Mesendoderm (in vitro differentiated cells): ENCODE measurements at regions not wholly inside any gene's neighbourhood (a gene's known extent, or its start where the extent isn't known, plus 50 kb on each side); places are given as distances from the start of the nearest gene placed in this dataset.

ENCODE experiments used
- DNase-seq: peaks from one replicate; pipeline ENCODE4 v3.0.0; 2013
- H2AK5ac ChIP-seq: 2 replicates; pipeline ENCODE4 v1.6.1; 2013; ENCODE audit warnings: low read length, inconsistent platforms
- H2BK120ac ChIP-seq: 2 replicates; pipeline ENCODE4 v1.6.1; 2013; ENCODE audit warnings: low read depth, mild to moderate bottlenecking, low read length, moderate library complexity, mixed read lengths
- H2BK15ac ChIP-seq: replicated peaks from 2 replicates; pipeline ENCODE4 v1.6.1; 2013; ENCODE audit warnings: low read depth, mild to moderate bottlenecking, moderate library complexity
- H2BK5ac ChIP-seq: 2 replicates; pipeline ENCODE4 v1.6.1; 2013; ENCODE audit warnings: low read length, inconsistent platforms
- H3K18ac ChIP-seq: 2 replicates; pipeline ENCODE4 v1.6.1; 2013; ENCODE audit warnings: mild to moderate bottlenecking, low read length, mixed read lengths
- H3K23ac ChIP-seq: one replicate; pipeline ENCODE4 v1.6.1; 2013; ENCODE audit warnings: low read length
- H3K27ac ChIP-seq: 2 replicates; pipeline ENCODE4 v1.5.1; 2013; ENCODE audit warnings: low read depth, mild to moderate bottlenecking, inconsistent platforms, low read length, moderate library complexity
- H3K27me3 ChIP-seq: 2 replicates; pipeline ENCODE4 v1.6.1; 2013; ENCODE audit warnings: low read length, control low read depth, mild to moderate bottlenecking, inconsistent platforms; ENCODE audit not compliant: insufficient read depth, poor library complexity
- H3K36me3 ChIP-seq: 2 replicates; pipeline ENCODE4 v1.6.1; 2013; ENCODE audit warnings: low read length, inconsistent platforms; ENCODE audit not compliant: control insufficient read depth, insufficient read depth
- H3K4ac ChIP-seq: one replicate; pipeline ENCODE4 v1.6.1; 2013; ENCODE audit warnings: low read depth, mild to moderate bottlenecking, low read length, moderate library complexity
- H3K4me1 ChIP-seq: 2 replicates; pipeline ENCODE4 v1.6.1; 2013; ENCODE audit warnings: low read depth, low read length, inconsistent platforms; ENCODE audit not compliant: control insufficient read depth
- H3K4me2 ChIP-seq: 2 replicates; pipeline ENCODE4 v1.6.1; 2013; ENCODE audit warnings: low read length
- H3K4me3 ChIP-seq: 2 replicates; pipeline ENCODE4 v1.5.1; 2013; ENCODE audit warnings: mild to moderate bottlenecking, low read length
- H3K56ac ChIP-seq: one replicate; pipeline ENCODE4 v1.6.1; 2013; ENCODE audit warnings: low read length
- H3K79me1 ChIP-seq: 2 replicates; pipeline ENCODE4 v1.6.1; 2013; ENCODE audit warnings: low read length, inconsistent platforms
- H3K79me2 ChIP-seq: 2 replicates; pipeline ENCODE4 v1.6.1; 2013; ENCODE audit warnings: mild to moderate bottlenecking, low read length; ENCODE audit not compliant: control insufficient read depth, insufficient read depth
- H3K9ac ChIP-seq: 2 replicates; pipeline ENCODE4 v1.6.1; 2013; ENCODE audit warnings: low read length, inconsistent platforms
- H4K5ac ChIP-seq: one replicate; pipeline ENCODE4 v1.6.1; 2013; ENCODE audit warnings: low read length
- H4K8ac ChIP-seq: one replicate; pipeline ENCODE4 v1.6.1; 2013; ENCODE audit warnings: low read depth, mild to moderate bottlenecking, control low read depth, low read length, moderate library complexity
- WGBS: extraction: QIAGEN DNeasy Blood & Tissue Kit; methylation state at CpG from one replicate; pipeline ENCODE4 v1.1.7; 2013; ENCODE audit warnings: low lambda C conversion rate, missing lambda C conversion rate; ENCODE audit not compliant: insufficient coverage; ENCODE audit errors: extremely low coverage; 5-methylcytosine and 5-hydroxymethylcytosine counted together

GRCh38 chr10:109275960-109276359 is 647.4 kb downstream of the XPNPEP1 start:
- H3K4ac ChIP-seq: no peak overlapping the region
- H4K8ac ChIP-seq: no peak overlapping the region
- DNase-seq: no peak
- no peak overlapping the region for H2BK15ac ChIP-seq
- H3K79me1 ChIP-seq: no peaks in the 10 kb centered on the region
- H2BK5ac ChIP-seq: no peak overlapping the region
- no peak overlapping the region for H2BK120ac ChIP-seq
- H3K4me2 ChIP-seq: no peak overlapping the region
- H3K4me1 ChIP-seq: no peaks in the 10 kb centered on the region
- no CpG with 5 or more reads among the region's 1 CpG for WGBS
- no peak overlapping the region for H3K27ac ChIP-seq
- no peak overlapping the region for H3K56ac ChIP-seq
- H3K4me3 ChIP-seq: no peak overlapping the region
- H3K18ac ChIP-seq: no peak overlapping the region
- no peak overlapping the region for H3K9ac ChIP-seq
- no peaks in the 10 kb centered on the region for H3K36me3 ChIP-seq
- no peak overlapping the region for H4K5ac ChIP-seq
- H2AK5ac ChIP-seq: no peak overlapping the region
- no peaks in the 10 kb centered on the region for H3K27me3 ChIP-seq
- no peak overlapping the region for H3K23ac ChIP-seq
- no peaks in the 10 kb centered on the region for H3K79me2 ChIP-seq

GRCh38 chr10:109274681-109275080 is 648.6 kb downstream of the XPNPEP1 start:
- no peak overlapping the region for H2BK120ac ChIP-seq
- no peaks in the 10 kb centered on the region for H3K79me1 ChIP-seq
- no peak overlapping the region for H3K9ac ChIP-seq
- H4K5ac ChIP-seq: no peak overlapping the region
- DNase-seq: no peak
- H3K4ac ChIP-seq: no peak overlapping the region
- H2BK5ac ChIP-seq: no peak overlapping the region
- H2BK15ac ChIP-seq: no peak overlapping the region
- H3K4me1 ChIP-seq: no peaks in the 10 kb centered on the region
- no peaks in the 10 kb centered on the region for H3K36me3 ChIP-seq
- H3K18ac ChIP-seq: no peak overlapping the region
- no peak overlapping the region for H2AK5ac ChIP-seq
- H3K79me2 ChIP-seq: no peaks in the 10 kb centered on the region
- H3K27ac ChIP-seq: no peak overlapping the region
- H4K8ac ChIP-seq: no peak overlapping the region
- no peaks in the 10 kb centered on the region for H3K27me3 ChIP-seq
- no peak overlapping the region for H3K23ac ChIP-seq
- H3K4me3 ChIP-seq: no peak overlapping the region
- H3K4me2 ChIP-seq: no peak overlapping the region
- no peak overlapping the region for H3K56ac ChIP-seq
- no CpG with 5 or more reads among the region's 2 CpGs for WGBS

DNA sequence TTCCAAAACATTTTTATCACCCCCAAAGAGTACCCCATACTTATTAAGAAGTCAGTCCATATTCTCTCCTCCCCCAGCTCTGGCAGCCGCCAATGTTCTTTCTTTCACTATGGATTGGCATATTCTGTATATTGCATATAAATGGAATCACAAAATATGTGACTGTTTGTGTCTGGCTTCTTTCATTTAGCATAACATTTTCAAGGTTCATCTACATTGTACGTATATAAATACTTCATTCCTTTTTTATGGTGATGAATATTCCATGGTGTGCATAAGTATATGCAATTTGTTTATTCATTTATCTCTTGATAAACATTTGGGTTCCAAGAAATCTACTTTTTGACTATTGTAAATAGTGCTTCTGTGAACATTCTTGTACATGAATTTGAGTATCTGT is 653.1 kb downstream of the XPNPEP1 start:
- no peak overlapping the region for H3K56ac ChIP-seq
- no peak overlapping the region for H2BK5ac ChIP-seq
- H3K36me3 ChIP-seq: no peaks in the 10 kb centered on the region
- H2AK5ac ChIP-seq: no peak overlapping the region
- no peak overlapping the region for H3K18ac ChIP-seq
- H2BK15ac ChIP-seq: no peak overlapping the region
- no peaks in the 10 kb centered on the region for H3K27me3 ChIP-seq
- no peak overlapping the region for H3K23ac ChIP-seq
- H2BK120ac ChIP-seq: no peak overlapping the region
- H3K4ac ChIP-seq: no peak overlapping the region
- no peak overlapping the region for H3K27ac ChIP-seq
- H3K4me3 ChIP-seq: no peak overlapping the region
- no peaks in the 10 kb centered on the region for H3K4me1 ChIP-seq
- no peak overlapping the region for H3K4me2 ChIP-seq
- no peaks in the 10 kb centered on the region for H3K79me2 ChIP-seq
- H4K8ac ChIP-seq: no peak overlapping the region
- no peaks in the 10 kb centered on the region for H3K79me1 ChIP-seq
- no CpG with 5 or more reads among the region's 2 CpGs for WGBS
- H3K9ac ChIP-seq: no peak overlapping the region
- DNase-seq: no peak
- no peak overlapping the region for H4K5ac ChIP-seq

- WGBS: no CpG with 5 or more reads among the region's 3 CpGs
- no peak for DNase-seq
- no peak overlapping the region for H3K4me3 ChIP-seq
- no peak overlapping the region for H3K56ac ChIP-seq
- no peak overlapping the region for H3K27ac ChIP-seq
- no peak overlapping the region for H3K4ac ChIP-seq
- no peak overlapping the region for H2BK15ac ChIP-seq
- no peak overlapping the region for H3K23ac ChIP-seq
- no peak overlapping the region for H3K9ac ChIP-seq
- H4K8ac ChIP-seq: no peak overlapping the region
- no peak overlapping the region for H2BK120ac ChIP-seq
- no peak overlapping the region for H2AK5ac ChIP-seq
- H3K27me3 ChIP-seq: no peaks in the 10 kb centered on the region
- no peaks in the 10 kb centered on the region for H3K79me2 ChIP-seq
- no peak overlapping the region for H3K4me2 ChIP-seq
- H2BK5ac ChIP-seq: no peak overlapping the region
- H3K4me1 ChIP-seq: no peaks in the 10 kb centered on the region
- no peak overlapping the region for H3K18ac ChIP-seq
- no peaks in the 10 kb centered on the region for H3K79me1 ChIP-seq
- no peak overlapping the region for H4K5ac ChIP-seq
- no peaks in the 10 kb centered on the region for H3K36me3 ChIP-seq
These were observed 659.3 kb downstream of the XPNPEP1 start for GRCh38 chr10:109264004-109264403.

- no peak overlapping the region for H3K27ac ChIP-seq
- H2BK120ac ChIP-seq: no peak overlapping the region
- no peak overlapping the region for H3K18ac ChIP-seq
- H3K36me3 ChIP-seq: no peaks in the 10 kb centered on the region
- H3K23ac ChIP-seq: no peak overlapping the region
- H3K79me1 ChIP-seq: no peaks in the 10 kb centered on the region
- H3K79me2 ChIP-seq: no peaks in the 10 kb centered on the region
- H2AK5ac ChIP-seq: no peak overlapping the region
- no peak for DNase-seq
- H3K56ac ChIP-seq: no peak overlapping the region
- WGBS: no CpG with 5 or more reads among the region's 2 CpGs
- no peaks in the 10 kb centered on the region for H3K4me1 ChIP-seq
- H3K27me3 ChIP-seq: no peaks in the 10 kb centered on the region
- no peak overlapping the region for H3K9ac ChIP-seq
- H4K8ac ChIP-seq: no peak overlapping the region
- no peak overlapping the region for H3K4me2 ChIP-seq
- H2BK15ac ChIP-seq: no peak overlapping the region
- no peak overlapping the region for H3K4me3 ChIP-seq
- H2BK5ac ChIP-seq: no peak overlapping the region
- no peak overlapping the region for H3K4ac ChIP-seq
- no peak overlapping the region for H4K5ac ChIP-seq
These were observed 662.1 kb downstream of the XPNPEP1 start for GRCh38 chr10:109261231-109261630.

GRCh38 chr10:109259293-109259692 is 664.0 kb downstream of the XPNPEP1 start:
- WGBS: no CpG with 5 or more reads among the region's 4 CpGs
- Histone ChIP-seq H3K79me2 (no peaks in the 10 kb centered on the region), H3K79me1 (no peaks in the 10 kb centered on the region), H3K56ac (no peak overlapping the region), H3K18ac (no peak overlapping the region), H3K27ac (no peak overlapping the region), H3K4me3 (no peak overlapping the region), H3K9ac (no peak overlapping the region), H3K23ac (no peak overlapping the region), H3K4me2 (no peak overlapping the region), H3K36me3 (no peaks in the 10 kb centered on the region), H2BK5ac (no peak overlapping the region), H2BK120ac (no peak overlapping the region), H3K4me1 (no peaks in the 10 kb centered on the region), H3K27me3 (no peaks in the 10 kb centered on the region), H3K4ac (no peak overlapping the region), H4K8ac (no peak overlapping the region), H2BK15ac (no peak overlapping the region), H2AK5ac (no peak overlapping the region), H4K5ac (no peak overlapping the region)
- no peak for DNase-seq
